GM18499 (cell line): ENCODE measurements at regions not wholly inside any gene's neighbourhood (a gene's known extent, or its start where the extent isn't known, plus 50 kb on each side); places are given as distances from the start of the nearest gene placed in this dataset.

ENCODE experiments used
- ATAC-seq: cut with Tn5 transposase; IDR thresholded peaks from one replicate; pipeline ENCODE4 v1.9.1; 2021; ENCODE audit warnings: moderate number of reproducible peaks; ENCODE audit not compliant: insufficient read depth, unreplicated experiment

DNA sequence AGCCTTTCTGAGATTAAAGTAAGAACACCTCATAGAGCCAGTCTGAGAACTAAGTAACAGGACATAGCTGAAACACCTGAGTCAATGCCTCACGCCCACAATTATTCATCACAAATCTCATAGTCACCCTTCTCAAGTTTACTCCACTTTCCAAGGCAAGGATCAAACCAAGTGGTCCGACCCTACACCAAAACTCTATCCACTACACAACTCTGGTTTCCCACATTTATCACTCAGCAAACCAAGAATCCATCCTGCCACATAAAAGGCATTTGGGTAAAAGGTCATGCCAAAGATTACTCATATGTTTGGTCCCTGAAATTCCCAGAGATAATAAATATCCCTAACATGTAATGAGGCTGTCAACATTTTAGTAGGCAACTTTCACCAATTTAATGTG is 144.1 kb downstream of the RPAP3 start:
- no peak for ATAC-seq

GRCh38 chr12:47560415-47560814 is 145.4 kb downstream of the RPAP3 start:
- no peak for ATAC-seq

GRCh38 chr12:47558625-47559345 is 147.0 kb downstream of the RPAP3 start:
- no peak for ATAC-seq

GRCh38 chr12:47557386-47557785 is 148.4 kb downstream of the RPAP3 start:
- no peak for ATAC-seq

DNA sequence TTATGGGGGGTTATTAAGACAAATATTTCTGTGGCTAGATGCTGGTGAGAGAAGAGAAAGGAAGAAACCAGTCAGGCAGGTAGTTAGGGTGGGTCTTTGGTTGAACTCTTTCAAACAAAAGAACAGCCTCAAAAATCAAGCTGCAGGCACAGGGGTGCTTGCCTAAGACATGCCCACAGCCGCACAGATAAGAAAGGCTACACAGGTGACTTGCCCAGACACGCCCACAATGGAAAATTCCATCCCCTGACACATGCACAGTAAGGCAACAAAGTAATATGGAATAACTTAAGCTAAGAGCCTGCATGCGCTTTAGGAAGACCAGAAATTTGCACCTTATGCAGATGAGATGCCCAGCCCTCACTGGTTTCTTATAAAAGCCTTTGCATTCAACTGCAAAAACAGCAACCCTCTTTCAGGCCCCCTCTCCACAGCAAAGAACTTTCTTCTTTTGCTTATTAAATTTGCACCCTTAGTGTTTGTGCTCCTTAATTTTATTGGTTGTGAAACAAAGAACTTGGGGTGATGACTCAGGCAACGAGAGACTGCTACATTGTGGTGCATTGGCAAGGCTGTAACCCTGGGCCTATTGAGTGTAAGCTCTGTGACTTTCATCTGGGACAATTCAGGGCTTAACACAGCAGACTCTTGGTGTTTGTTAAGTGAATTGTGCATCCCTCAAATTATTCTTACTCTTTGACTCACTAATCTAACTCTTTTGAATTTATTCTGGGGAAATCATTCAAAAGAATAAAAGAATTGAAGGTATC is 149.4 kb downstream of the RPAP3 start:
- no peak for ATAC-seq

- no peak for ATAC-seq
These were observed 151.7 kb downstream of the RPAP3 start for GRCh38 chr12:47554046-47554653.

GRCh38 chr12:47553266-47553665 is 152.6 kb downstream of the RPAP3 start:
- ATAC-seq: no peak

DNA sequence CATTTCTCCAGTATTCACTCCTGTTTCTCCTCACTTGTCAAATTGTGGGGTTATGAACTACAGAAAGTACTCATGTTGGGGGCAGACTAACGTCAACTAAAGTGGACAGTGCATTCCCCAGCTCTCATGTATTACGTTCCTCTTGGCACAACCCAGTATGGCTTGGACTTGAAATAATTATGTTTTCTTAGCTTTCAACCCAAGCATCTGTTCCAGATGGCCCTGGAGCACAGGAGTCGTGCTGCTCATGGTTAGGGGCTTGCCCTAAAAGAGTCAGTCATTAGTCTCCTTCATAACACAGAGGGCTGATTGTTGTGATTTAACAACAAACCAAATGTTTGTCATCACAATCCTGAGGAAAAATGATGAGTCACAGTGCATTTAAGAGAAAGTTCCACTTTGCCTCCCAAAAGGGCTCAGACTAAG is 154.4 kb downstream of the RPAP3 start:
- no peak for ATAC-seq

- no peak for ATAC-seq
These were observed 156.6 kb downstream of the RPAP3 start for GRCh38 chr12:47549258-47549657.

DNA sequence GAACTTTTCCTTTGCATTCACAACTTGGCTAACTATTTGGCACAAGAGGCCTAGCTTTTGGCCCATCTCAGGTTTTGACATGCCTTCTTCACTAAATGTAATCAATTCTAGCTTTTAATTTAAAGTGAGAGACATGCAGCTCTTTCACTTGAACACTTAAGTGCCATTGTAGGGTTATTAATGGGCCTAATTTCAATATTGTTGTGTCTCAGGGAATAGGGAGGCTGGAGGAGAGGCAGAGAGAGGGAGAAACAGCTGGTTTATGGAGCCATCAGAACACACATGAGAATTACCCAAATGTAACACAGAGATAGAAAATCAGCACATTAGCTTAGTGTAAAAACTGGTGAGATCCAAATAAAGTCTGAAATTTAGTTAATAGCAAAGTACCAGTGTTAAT is 157.4 kb downstream of the RPAP3 start:
- ATAC-seq: no peak

GRCh38 chr12:47547077-47547476 is 158.8 kb downstream of the RPAP3 start:
- no peak for ATAC-seq

GRCh38 chr12:47545938-47546609 is 159.8 kb downstream of the RPAP3 start:
- ATAC-seq: no peak

GRCh38 chr12:47534695-47535094 is 171.1 kb downstream of the RPAP3 start:
- no peak for ATAC-seq

DNA sequence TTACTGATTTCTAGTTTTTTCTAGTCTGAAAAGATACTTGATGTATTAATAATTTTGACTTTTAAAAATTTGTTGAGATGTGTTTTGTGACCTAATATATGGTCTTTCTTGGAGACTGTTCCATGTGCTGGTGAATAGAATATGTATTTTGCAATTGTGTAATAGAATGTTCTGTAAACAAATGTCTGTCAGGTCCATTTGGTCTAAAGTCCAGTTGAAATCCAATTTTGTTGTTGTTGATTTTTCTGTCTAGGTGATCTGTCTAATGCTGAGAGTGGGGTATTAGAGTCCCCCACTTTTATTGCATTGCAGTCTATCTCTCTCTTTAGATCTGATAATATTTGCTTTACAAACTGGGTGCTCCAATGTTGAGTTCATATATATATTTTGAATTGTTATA is 175.8 kb downstream of the RPAP3 start:
- no peak for ATAC-seq

DNA sequence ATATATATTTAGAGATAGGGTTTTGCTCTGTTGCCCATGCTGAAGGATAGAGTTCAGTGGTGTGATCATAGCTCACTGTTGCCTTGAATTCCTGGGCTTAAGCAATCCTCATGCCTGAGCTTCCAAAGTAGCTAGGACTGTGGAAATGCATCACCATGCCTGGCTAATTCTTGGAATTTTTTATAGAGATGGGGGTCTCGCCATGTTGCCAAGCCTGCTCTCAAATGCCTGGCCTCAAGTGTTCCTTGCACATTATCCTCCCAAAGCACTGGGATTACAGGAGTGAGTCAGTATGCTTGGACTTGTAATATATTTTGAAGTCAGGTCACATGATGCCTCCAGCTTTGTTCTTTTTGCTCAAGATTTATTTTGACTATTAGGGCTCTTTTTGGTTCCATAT is 178.0 kb downstream of the RPAP3 start:
- no peak for ATAC-seq

DNA sequence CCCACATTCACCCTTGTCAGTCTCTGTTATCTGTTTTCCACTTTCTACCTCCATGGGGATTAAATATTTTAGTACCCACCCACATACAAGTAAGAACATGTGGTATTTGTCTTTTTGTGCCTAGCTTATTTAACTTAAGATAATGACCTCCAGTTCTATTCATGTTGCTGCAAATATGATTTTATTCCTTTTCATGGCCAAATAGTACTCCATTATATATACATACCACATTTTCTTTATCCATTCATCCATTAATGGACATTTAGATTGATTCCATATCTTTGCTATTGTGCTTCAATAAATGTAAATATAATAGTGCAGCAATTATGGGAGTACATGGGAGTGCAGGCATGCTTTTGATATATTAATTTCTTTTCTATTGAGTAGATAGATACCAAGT is 185.8 kb downstream of the RPAP3 start:
- ATAC-seq: no peak

GRCh38 chr12:47517122-47517521 is 188.7 kb downstream of the RPAP3 start:
- no peak for ATAC-seq

DNA sequence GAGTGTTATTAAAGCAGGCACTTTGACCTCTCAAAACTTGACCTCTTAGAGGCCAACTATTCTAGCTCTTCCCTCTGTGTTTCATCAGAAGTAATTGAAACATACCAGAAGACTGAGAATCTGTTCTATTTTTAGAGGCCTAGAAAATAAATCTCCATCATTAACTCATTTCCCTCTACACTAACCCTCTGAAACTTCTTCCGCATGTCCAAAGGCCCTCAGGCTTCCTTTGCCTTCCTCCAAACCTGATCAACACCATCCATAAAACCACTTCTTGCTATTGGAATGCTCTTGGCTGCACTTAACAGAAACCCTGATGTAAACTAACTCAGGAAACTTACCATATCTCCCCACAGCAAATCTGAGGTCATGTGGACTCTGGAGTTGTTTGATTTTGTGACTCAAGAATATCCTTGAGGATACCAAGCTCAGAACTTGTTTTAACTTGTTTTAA is 196.4 kb downstream of the RPAP3 start:
- ATAC-seq: no peak

GRCh38 chr12:47507221-47507620 is 198.6 kb downstream of the RPAP3 start:
- ATAC-seq: no peak

- no peak for ATAC-seq
These were observed 200.9 kb downstream of the RPAP3 start for GRCh38 chr12:47504775-47505446.
